ENCODE measurements at regions not wholly inside any gene's neighbourhood (a gene's known extent, or its start where the extent isn't known, plus 50 kb on each side); places are given as distances from the start of the nearest gene placed in this dataset.
"Not testable (repeated sequence)": the region's sequence is repeated elsewhere in the genome, so short reads cannot be mapped to it uniquely, and the experiment has no call there.

DNA sequence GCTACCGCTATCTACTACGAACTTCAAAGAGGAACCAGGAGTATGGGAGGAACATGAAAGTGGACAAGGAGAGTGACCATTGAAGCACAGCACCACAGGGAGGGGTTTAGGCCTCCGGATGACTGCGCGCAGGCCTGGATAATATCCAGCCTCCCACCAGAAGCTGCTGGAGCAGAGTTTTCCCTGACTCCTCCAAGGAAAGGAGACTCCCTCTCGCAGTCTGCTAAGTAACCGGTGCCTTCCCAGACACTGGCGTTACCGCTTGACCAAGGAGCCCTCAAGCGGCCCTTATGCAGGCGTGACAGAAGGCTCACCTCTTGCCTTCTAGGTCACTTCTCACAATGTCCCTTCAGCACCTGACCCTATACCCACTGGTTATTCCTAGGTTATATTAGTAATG, 64.2 kb upstream of the BTG3 start:
- not testable (repeated sequence) for DNase-seq

- no peak for DNase-seq
Observed at GRCh38 chr21:17674106-17674505, 61.4 kb upstream of the BTG3 start.

DNA sequence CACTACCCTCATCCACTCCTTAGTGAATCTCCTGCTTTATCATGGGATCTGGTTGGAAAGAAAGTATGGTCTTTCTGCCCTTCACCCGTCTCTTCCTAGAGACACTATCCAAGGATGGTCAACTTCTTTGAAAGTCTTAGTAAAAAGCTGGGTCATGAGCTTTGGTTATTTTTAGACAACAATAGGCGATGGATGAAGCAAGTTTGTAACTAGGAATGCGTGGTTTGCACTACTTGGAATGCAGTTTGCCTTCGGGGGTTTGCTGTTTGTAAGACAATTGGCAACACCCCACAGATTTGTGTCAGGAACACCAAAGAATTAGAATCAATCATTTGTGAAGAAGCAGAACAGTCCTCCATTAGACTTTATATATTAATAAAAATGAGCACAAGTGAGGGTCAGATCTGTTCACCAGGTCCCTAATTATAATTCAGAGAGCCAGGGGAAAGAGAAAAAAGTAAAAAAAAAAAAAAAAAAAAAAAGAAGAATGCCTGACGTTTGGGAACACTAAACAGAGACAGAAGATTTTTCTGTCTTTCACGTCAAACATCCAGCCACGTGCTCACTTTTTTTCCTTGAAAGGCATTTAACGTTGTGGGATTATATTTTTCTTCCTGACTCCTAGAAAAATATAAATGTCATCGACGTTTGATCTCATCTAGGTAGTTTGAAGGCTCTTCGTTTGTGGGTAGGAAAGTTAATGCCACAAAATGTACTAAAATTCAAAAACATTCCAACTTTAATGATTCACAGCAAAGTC, 60.7 kb upstream of the BTG3 start:
- DNase-seq, result no peak

- peak; percentile 26 for DNase-seq
Observed at GRCh38 chr21:17671733-17672132, 59.0 kb upstream of the BTG3 start.

GRCh38 chr21:17668479-17669140, 55.9 kb upstream of the BTG3 start:
- DNase-seq, result no peak

GRCh38 chr21:17667256-17667655, 54.6 kb upstream of the BTG3 start:
- DNase-seq, result no peak

Measured in NCI-H1092 (cell line).